HG03432 (cell line): ENCODE measurements at regions not wholly inside any gene's neighbourhood (a gene's known extent, or its start where the extent isn't known, plus 50 kb on each side); places are given as distances from the start of the nearest gene placed in this dataset.
"Not testable (repeated sequence)": the region's sequence is repeated elsewhere in the genome, so short reads cannot be mapped to it uniquely, and the experiment has no call there.

Experiments used
- ATAC-seq: cut with Tn5 transposase; IDR thresholded peaks from one replicate; pipeline ENCODE4 v1.9.1; 2021; ENCODE audit warnings: mild to moderate bottlenecking, moderate library complexity; ENCODE audit not compliant: unreplicated experiment

- no peak for ATAC-seq
Measured at GRCh38 chr11:83403691-83404389, 117.7 kb upstream of the CCDC90B start.

GRCh38 chr11:83401506-83402225 is 115.5 kb upstream of the CCDC90B start:
- peak; percentile 56 for ATAC-seq

GRCh38 chr11:83394331-83394730 is 108.2 kb upstream of the CCDC90B start:
- no peak for ATAC-seq

GRCh38 chr11:83392556-83392955 is 106.4 kb upstream of the CCDC90B start:
- no peak for ATAC-seq

- no peak for ATAC-seq
Measured at GRCh38 chr11:83389975-83390374, 103.8 kb upstream of the CCDC90B start.

DNA sequence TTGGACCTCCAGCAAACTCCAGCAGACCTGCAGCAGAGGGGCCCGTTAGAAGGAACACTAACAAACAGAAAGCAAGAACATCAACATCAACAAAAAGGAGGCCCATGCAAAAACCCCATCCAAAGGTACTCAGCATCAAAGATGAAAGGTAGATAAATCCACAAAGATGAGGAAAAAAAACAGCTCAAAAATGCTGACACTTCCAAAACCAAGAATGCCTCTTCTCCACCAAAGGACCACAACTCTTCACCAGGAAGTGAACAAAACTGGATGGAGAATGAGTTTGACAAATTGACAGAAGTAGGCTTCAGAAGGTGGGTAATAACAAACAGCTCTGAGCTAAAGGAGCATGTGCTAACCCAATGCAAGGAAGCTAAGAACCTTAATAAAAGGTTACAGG is 97.7 kb upstream of the CCDC90B start:
- not testable (repeated sequence) for ATAC-seq

GRCh38 chr11:83374311-83374710 is 88.1 kb upstream of the CCDC90B start:
- no peak for ATAC-seq

DNA sequence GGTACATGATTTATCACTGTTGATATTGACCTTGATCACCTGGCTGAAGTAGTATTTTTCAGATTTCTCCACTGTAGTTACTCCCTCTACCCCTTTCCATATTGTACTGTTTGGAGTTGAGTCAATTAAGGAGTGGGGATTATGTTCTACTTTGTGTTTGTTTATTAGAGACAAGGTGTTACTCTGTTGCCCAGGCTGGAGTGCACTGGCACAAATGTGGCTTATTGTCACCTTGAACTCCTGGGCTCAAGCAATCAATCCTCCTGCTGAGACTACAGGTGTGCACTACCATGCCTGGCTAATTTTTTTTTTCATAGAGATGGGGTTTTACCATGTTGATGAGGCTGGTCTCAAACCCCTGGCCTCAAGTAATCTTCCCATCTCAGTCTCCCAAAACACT is 85.3 kb upstream of the CCDC90B start:
- no peak for ATAC-seq

- ATAC-seq: no peak
Measured at GRCh38 chr11:83367745-83368144, 81.6 kb upstream of the CCDC90B start.

- no peak for ATAC-seq
Measured at GRCh38 chr11:83364500-83365045, 78.4 kb upstream of the CCDC90B start.

DNA sequence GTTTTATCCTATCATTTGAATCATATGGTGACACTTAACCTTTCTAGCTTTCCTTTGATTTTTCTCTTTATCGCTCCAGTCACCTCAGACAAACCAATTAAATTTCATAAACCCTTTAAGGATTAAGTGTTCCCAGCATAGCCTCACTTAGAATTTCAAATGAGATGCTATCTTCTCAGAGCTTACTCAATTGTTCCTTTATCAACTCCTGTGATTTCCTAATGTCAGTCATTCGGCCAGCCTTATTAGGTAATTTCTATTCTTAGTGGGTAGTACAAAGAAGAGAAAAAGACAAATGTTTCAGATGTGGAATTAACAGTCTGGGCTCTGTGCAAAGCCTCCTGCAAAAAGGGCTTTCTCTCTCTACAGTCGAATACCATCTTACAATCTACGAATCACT is 77.1 kb upstream of the CCDC90B start:
- ATAC-seq: no peak

DNA sequence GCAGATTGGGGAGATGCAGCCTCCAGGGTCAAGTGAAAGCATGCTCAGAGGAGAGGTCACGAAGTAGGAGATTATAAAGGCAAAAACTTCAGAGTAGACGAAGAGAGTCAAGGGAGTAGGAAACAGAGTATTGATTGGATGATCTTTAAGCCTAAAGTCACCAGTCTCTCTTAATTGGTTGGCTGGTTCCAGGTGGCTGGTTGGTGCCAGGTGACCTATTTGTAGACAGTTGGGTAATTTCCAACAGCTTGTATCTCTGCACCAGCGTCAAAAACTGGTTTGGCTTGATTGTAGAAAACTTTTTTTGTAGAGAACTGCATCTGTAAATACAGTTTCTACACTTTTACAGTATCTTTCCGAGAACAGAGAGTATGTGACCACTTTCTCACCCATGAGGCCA is 75.7 kb upstream of the CCDC90B start:
- ATAC-seq: no peak

DNA sequence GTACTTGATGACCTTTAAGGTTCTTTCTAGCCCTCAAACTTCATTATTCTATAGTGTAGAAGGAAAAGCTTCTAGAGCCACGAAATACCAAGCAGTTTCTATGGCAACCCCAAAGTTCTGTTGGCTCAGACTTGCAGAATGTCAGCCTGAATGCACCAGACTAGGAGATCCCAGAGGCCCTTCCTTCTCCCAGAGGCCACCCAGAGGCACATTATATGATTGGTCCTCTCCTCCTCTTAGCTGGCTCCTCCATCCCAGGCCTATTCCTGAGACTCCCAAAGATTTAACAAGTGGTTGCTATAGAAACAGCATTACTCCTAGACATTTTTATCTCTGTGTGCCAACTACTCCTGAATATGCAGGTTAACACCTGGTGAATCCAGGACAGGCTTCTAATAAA is 69.2 kb upstream of the CCDC90B start:
- no peak for ATAC-seq

GRCh38 chr11:83350187-83350586 is 64.0 kb upstream of the CCDC90B start:
- ATAC-seq: no peak

- no peak for ATAC-seq
Measured at GRCh38 chr11:83349296-83349695, 63.1 kb upstream of the CCDC90B start.

GRCh38 chr11:83346706-83347105 is 60.5 kb upstream of the CCDC90B start:
- ATAC-seq: not testable (repeated sequence)

DNA sequence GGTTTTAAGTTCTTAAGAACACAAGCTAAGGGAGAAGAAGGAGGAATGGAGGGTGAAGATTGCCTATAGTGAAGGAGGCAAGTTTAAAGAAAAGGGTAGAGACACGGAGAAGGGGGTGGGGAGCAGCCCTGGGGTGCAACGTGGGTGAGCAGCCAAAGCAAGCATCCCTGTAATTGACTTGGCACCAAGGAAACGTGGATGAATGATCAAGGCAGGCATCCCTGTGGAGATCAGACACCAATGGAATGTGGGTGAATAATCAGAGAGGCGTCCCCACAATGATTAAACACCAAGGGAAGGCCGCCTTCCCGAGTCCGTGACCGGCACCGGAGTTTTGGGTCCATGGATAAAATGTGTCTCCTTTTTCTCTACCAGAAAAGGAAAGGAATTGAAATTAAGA is 58.4 kb upstream of the CCDC90B start:
- ATAC-seq: not testable (repeated sequence)

DNA sequence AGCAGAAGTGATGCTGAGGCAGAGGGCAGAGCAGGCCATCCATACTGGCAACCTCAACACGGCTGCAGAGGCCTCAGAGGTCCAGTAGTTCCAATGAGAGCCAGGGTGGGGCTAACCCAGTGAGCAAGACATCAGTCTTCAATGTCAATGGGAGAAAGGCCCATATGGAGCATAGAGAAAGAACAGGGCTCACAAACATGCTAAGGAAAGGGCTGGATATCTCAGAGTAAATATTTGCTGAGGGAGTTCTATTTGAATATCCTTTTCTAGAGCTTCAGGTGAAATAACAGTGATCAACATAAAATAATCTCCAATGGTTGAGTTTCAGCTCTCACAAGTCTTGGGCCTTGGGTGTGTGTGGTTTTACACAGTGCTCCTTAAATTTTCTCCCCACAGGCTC is 50.8 kb upstream of the CCDC90B start:
- ATAC-seq: no peak
